GM12878 (cell line): ENCODE measurements at regions not wholly inside any gene's neighbourhood (a gene's known extent, or its start where the extent isn't known, plus 50 kb on each side); places are given as distances from the start of the nearest gene placed in this dataset.

Experiments used
- ASH2L ChIP-seq: fragments of 300-600, 200-600 bp; sonication (generic); IDR thresholded peaks from 2 replicates; pipeline ENCODE4 v1.6.1; 2017; ENCODE audit warnings: low read depth, mild to moderate bottlenecking, borderline replicate concordance
- CREM ChIP-seq: IDR thresholded peaks from 2 replicates; pipeline ENCODE4 v1.6.1; 2014; ENCODE audit warnings: antibody characterized with exemption, low read depth
- HDAC2 ChIP-seq: fragments of 200-600 bp; sonication (generic); IDR thresholded peaks from 2 replicates; pipeline ENCODE4 v1.6.1; 2017
- KDM1A ChIP-seq: fragments of 200-600 bp; sonication (generic); IDR thresholded peaks from 2 replicates; pipeline ENCODE4 v1.6.1; 2016; ENCODE audit warnings: borderline replicate concordance
- SREBF2 ChIP-seq: IDR thresholded peaks from 2 replicates; pipeline ENCODE4 v1.6.1; 2012; ENCODE audit warnings: mild to moderate bottlenecking, low read length
- SUPT20H ChIP-seq: IDR thresholded peaks from 2 replicates; pipeline ENCODE4 v1.6.1; 2011; ENCODE audit warnings: low read depth, mild to moderate bottlenecking, low read length, moderate library complexity, borderline replicate concordance; ENCODE audit not compliant: control insufficient read depth
- TCF7 ChIP-seq: IDR thresholded peaks from 2 replicates; pipeline ENCODE4 v1.6.1; 2014; ENCODE audit warnings: antibody characterized with exemption, borderline replicate concordance
- YY1 ChIP-seq: IDR thresholded peaks from 2 replicates; pipeline ENCODE4 v1.6.1; 2011; ENCODE audit warnings: low read depth, mild to moderate bottlenecking, low read length
- TF ChIP-seq, protein P1 (sequence below): fragments of 450-650 bp; IDR thresholded peaks from 2 replicates; pipeline ENCODE4 v1.6.1; 2017; ENCODE audit warnings: mild to moderate bottlenecking
- TF ChIP-seq, protein P2 (sequence below): IDR thresholded peaks from 2 replicates; pipeline ENCODE4 v1.6.1; 2011; ENCODE audit warnings: low read depth, low read length, improper control_type of control experiment, borderline replicate concordance
- TF ChIP-seq, protein P3 (sequence below): IDR thresholded peaks from 2 replicates; pipeline ENCODE4 v1.6.1; 2012; ENCODE audit warnings: low read depth, low read length, improper control_type of control experiment
- TF ChIP-seq, protein P4 (sequence below), 3 experiments: IDR thresholded peaks in 2 of 3; conservative IDR thresholded peaks in 1 of 3; 2 replicates each; pipeline ENCODE4 v1.5.1; 2011; ENCODE audit warnings: low read depth in 3 of 3, low read length in 3 of 3, mild to moderate bottlenecking in 3 of 3, control low read depth in 2 of 3, moderate library complexity in 2 of 3, inconsistent platforms in 1 of 3, mixed read lengths in 1 of 3; ENCODE audit not compliant: control insufficient read depth in 2 of 3, insufficient read depth in 1 of 3; ENCODE audit errors: extremely low read depth in 1 of 3
- TF ChIP-seq, protein P5 (sequence below): IDR thresholded peaks from 2 replicates; pipeline ENCODE4 v1.6.1; 2011; ENCODE audit warnings: borderline replicate concordance, low read depth, mild to moderate bottlenecking, moderate library complexity, low read length; ENCODE audit not compliant: insufficient read depth, poor library complexity, severe bottlenecking
- TF ChIP-seq, protein P6 (sequence below): fragments of 450-650 bp; IDR thresholded peaks from 2 replicates; pipeline ENCODE4 v1.6.1; 2016; ENCODE audit warnings: mild to moderate bottlenecking

DNA sequence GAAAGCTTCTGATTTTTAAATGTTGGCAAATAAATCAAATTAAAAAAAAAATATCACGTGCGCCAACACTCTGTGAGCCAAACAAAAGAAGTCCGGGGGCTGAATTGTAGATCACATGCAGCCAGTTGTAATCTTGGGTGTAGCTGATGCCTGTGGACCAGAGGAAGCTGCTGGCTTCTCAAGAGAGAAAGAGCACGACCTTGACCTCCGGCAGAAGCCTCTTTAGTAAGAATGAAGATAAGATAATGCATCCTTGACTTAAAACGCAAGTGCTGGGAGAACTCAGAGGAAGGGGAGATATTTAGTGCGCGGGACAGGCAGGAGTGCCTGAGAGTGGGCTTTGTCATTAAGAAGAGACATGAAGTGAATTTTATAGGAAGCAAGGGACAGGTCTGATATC, 162.8 kb upstream of the TBX3 start:
- TF ChIP-seq, protein P1, sequence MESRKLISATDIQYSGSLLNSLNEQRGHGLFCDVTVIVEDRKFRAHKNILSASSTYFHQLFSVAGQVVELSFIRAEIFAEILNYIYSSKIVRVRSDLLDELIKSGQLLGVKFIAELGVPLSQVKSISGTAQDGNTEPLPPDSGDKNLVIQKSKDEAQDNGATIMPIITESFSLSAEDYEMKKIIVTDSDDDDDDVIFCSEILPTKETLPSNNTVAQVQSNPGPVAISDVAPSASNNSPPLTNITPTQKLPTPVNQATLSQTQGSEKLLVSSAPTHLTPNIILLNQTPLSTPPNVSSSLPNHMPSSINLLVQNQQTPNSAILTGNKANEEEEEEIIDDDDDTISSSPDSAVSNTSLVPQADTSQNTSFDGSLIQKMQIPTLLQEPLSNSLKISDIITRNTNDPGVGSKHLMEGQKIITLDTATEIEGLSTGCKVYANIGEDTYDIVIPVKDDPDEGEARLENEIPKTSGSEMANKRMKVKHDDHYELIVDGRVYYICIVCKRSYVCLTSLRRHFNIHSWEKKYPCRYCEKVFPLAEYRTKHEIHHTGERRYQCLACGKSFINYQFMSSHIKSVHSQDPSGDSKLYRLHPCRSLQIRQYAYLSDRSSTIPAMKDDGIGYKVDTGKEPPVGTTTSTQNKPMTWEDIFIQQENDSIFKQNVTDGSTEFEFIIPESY, result no peak
- TF ChIP-seq, protein P2, sequence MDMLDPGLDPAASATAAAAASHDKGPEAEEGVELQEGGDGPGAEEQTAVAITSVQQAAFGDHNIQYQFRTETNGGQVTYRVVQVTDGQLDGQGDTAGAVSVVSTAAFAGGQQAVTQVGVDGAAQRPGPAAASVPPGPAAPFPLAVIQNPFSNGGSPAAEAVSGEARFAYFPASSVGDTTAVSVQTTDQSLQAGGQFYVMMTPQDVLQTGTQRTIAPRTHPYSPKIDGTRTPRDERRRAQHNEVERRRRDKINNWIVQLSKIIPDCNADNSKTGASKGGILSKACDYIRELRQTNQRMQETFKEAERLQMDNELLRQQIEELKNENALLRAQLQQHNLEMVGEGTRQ, result no peak
- TF ChIP-seq, protein P3, sequence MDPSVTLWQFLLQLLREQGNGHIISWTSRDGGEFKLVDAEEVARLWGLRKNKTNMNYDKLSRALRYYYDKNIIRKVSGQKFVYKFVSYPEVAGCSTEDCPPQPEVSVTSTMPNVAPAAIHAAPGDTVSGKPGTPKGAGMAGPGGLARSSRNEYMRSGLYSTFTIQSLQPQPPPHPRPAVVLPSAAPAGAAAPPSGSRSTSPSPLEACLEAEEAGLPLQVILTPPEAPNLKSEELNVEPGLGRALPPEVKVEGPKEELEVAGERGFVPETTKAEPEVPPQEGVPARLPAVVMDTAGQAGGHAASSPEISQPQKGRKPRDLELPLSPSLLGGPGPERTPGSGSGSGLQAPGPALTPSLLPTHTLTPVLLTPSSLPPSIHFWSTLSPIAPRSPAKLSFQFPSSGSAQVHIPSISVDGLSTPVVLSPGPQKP, result no peak
- TF ChIP-seq, protein P4, sequence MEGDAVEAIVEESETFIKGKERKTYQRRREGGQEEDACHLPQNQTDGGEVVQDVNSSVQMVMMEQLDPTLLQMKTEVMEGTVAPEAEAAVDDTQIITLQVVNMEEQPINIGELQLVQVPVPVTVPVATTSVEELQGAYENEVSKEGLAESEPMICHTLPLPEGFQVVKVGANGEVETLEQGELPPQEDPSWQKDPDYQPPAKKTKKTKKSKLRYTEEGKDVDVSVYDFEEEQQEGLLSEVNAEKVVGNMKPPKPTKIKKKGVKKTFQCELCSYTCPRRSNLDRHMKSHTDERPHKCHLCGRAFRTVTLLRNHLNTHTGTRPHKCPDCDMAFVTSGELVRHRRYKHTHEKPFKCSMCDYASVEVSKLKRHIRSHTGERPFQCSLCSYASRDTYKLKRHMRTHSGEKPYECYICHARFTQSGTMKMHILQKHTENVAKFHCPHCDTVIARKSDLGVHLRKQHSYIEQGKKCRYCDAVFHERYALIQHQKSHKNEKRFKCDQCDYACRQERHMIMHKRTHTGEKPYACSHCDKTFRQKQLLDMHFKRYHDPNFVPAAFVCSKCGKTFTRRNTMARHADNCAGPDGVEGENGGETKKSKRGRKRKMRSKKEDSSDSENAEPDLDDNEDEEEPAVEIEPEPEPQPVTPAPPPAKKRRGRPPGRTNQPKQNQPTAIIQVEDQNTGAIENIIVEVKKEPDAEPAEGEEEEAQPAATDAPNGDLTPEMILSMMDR (IDR thresholded peaks at IDR 0.05 in 2 of 3, conservative IDR thresholded peaks at IDR 0.05 in 1 of 3; ENCODE audit: control insufficient read depth in 2 of 3, extremely low read depth in 1 of 3, insufficient read depth in 1 of 3, low read depth in 3 of 3, low read length in 3 of 3), result no peak
- no peak for TF ChIP-seq HDAC2
- TF ChIP-seq ASH2L, result no peak
- TF ChIP-seq CREM, result no peak
- TF ChIP-seq, protein P5, sequence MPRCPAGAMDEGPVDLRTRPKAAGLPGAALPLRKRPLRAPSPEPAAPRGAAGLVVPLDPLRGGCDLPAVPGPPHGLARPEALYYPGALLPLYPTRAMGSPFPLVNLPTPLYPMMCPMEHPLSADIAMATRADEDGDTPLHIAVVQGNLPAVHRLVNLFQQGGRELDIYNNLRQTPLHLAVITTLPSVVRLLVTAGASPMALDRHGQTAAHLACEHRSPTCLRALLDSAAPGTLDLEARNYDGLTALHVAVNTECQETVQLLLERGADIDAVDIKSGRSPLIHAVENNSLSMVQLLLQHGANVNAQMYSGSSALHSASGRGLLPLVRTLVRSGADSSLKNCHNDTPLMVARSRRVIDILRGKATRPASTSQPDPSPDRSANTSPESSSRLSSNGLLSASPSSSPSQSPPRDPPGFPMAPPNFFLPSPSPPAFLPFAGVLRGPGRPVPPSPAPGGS, result no peak
- TF ChIP-seq TCF7, result no peak
- no peak for TF ChIP-seq SUPT20H
- TF ChIP-seq, protein P6, sequence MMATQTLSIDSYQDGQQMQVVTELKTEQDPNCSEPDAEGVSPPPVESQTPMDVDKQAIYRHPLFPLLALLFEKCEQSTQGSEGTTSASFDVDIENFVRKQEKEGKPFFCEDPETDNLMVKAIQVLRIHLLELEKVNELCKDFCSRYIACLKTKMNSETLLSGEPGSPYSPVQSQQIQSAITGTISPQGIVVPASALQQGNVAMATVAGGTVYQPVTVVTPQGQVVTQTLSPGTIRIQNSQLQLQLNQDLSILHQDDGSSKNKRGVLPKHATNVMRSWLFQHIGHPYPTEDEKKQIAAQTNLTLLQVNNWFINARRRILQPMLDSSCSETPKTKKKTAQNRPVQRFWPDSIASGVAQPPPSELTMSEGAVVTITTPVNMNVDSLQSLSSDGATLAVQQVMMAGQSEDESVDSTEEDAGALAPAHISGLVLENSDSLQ, result no peak
- TF ChIP-seq YY1, result no peak
- no peak for TF ChIP-seq SREBF2
- no peak for TF ChIP-seq KDM1A
